ENCODE measurements at regions not wholly inside any gene's neighbourhood (a gene's known extent, or its start where the extent isn't known, plus 50 kb on each side); places are given as distances from the start of the nearest gene placed in this dataset.

- DNase-seq (ENCODE audit: low spot score in 2 of 2) (no peak), ATAC-seq (no peak)
- Mint-ChIP-seq H3K9me3 (peaks cover 0 to 9% of the 10 kb centered on the region in 2 donors), H3K36me3 (peaks cover 0 to 6% of the 10 kb centered on the region in 2 donors), H3K27ac (no peak overlapping the region)
These were observed 244.7 kb upstream of the GK2 start for GRCh38 chr4:79652738-79653137.

- Mint-ChIP-seq H3K9me3 (peaks cover 0 to 4% of the 10 kb centered on the region in 2 donors), H3K36me3 (peaks cover 0 to 2% of the 10 kb centered on the region in 2 donors), H3K27ac (no peak overlapping the region)
- ATAC-seq (no peak), DNase-seq (ENCODE audit: low spot score in 2 of 2) (no peak)
These were observed 244.2 kb upstream of the GK2 start for GRCh38 chr4:79652232-79652631.

- DNase-seq (ENCODE audit: low spot score in 2 of 2), result no peak
- Mint-ChIP-seq H3K36me3 (no peaks in the 10 kb centered on the region), H3K27ac (no peak overlapping the region), H3K9me3 (peaks cover 0 to 3% of the 10 kb centered on the region in 2 donors)
- ATAC-seq, result no peak
These were observed 243.4 kb upstream of the GK2 start for GRCh38 chr4:79651456-79651855.

GRCh38 chr4:79650794-79651431 is 242.9 kb upstream of the GK2 start:
- Mint-ChIP-seq H3K9me3 (peaks cover 0 to 3% of the 10 kb centered on the region in 2 donors), H3K27ac (peak overlapping the region in 1 of 2 donors; percentile 76), H3K36me3 (no peaks in the 10 kb centered on the region)
- ATAC-seq (peak in 1 of 2 donors; percentile 41), DNase-seq (ENCODE audit: low spot score in 2 of 2) (no peak)

GRCh38 chr4:79650217-79650616 is 242.2 kb upstream of the GK2 start:
- no peak overlapping the region for H3K27ac Mint-ChIP-seq
- DNase-seq (ENCODE audit: low spot score in 2 of 2) (no peak), ATAC-seq (no peak)
- no peaks in the 10 kb centered on the region for H3K36me3 Mint-ChIP-seq
- H3K9me3 Mint-ChIP-seq, result peaks cover 0 to 3% of the 10 kb centered on the region in 2 donors

GRCh38 chr4:79645942-79646341 is 237.9 kb upstream of the GK2 start:
- H3K27ac Mint-ChIP-seq, result no peak overlapping the region
- no peaks in the 10 kb centered on the region for H3K36me3 Mint-ChIP-seq
- ATAC-seq, result no peak

GRCh38 chr4:79638735-79639134 is 230.7 kb upstream of the GK2 start:
- DNase-seq (ENCODE audit: low spot score in 2 of 2) (no peak), ATAC-seq (no peak)
- Mint-ChIP-seq H3K9me3 (no peaks in the 10 kb centered on the region), H3K36me3 (no peaks in the 10 kb centered on the region), H3K27ac (no peak overlapping the region)

More at GRCh38 chr4:79645942-79646341, 237.9 kb upstream of the GK2 start:
- peaks cover 0 to 3% of the 10 kb centered on the region in 2 donors for H3K9me3 Mint-ChIP-seq
- DNase-seq (ENCODE audit: low spot score in 2 of 2), result no peak

- DNase-seq (ENCODE audit: low spot score in 2 of 2) (no peak), ATAC-seq (no peak)
- Mint-ChIP-seq H3K9me3 (no peaks in the 10 kb centered on the region), H3K36me3 (no peaks in the 10 kb centered on the region), H3K27ac (no peak overlapping the region)
These were observed 229.0 kb upstream of the GK2 start for GRCh38 chr4:79636991-79637390.

- DNase-seq (ENCODE audit: low spot score in 2 of 2), result no peak
- H3K27ac Mint-ChIP-seq, result no peak overlapping the region
- ATAC-seq, result no peak
- no peaks in the 10 kb centered on the region for H3K36me3 Mint-ChIP-seq
- H3K9me3 Mint-ChIP-seq, result no peaks in the 10 kb centered on the region
These were observed 226.1 kb upstream of the GK2 start for GRCh38 chr4:79634111-79634510.

- no peak for DNase-seq (ENCODE audit: low spot score in 2 of 2)
These were observed 224.1 kb upstream of the GK2 start for GRCh38 chr4:79632114-79632513.

GRCh38 chr4:79626611-79627010 is 218.6 kb upstream of the GK2 start:
- DNase-seq (ENCODE audit: low spot score in 2 of 2), result no peak
- Mint-ChIP-seq H3K9me3 (no peaks in the 10 kb centered on the region), H3K36me3 (no peaks in the 10 kb centered on the region), H3K27ac (no peak overlapping the region)
- no peak for ATAC-seq

More at GRCh38 chr4:79632114-79632513, 224.1 kb upstream of the GK2 start:
- H3K9me3 Mint-ChIP-seq, result no peaks in the 10 kb centered on the region
- ATAC-seq, result no peak
- no peak overlapping the region for H3K27ac Mint-ChIP-seq
- H3K36me3 Mint-ChIP-seq, result no peaks in the 10 kb centered on the region

- Mint-ChIP-seq H3K27ac (no peak overlapping the region), H3K9me3 (no peaks in the 10 kb centered on the region), H3K36me3 (no peaks in the 10 kb centered on the region)
- DNase-seq (ENCODE audit: low spot score in 2 of 2) (no peak), ATAC-seq (no peak)
These were observed 218.1 kb upstream of the GK2 start for GRCh38 chr4:79626101-79626500.

GRCh38 chr4:79625361-79625760 is 217.3 kb upstream of the GK2 start:
- no peak for DNase-seq (ENCODE audit: low spot score in 2 of 2)
- H3K36me3 Mint-ChIP-seq, result no peaks in the 10 kb centered on the region
- no peak for ATAC-seq
- H3K9me3 Mint-ChIP-seq, result no peaks in the 10 kb centered on the region
- H3K27ac Mint-ChIP-seq, result no peak overlapping the region

GRCh38 chr4:79623021-79623870 is 215.2 kb upstream of the GK2 start:
- no peak for ATAC-seq
- Mint-ChIP-seq H3K9me3 (no peaks in the 10 kb centered on the region), H3K27ac (no peak overlapping the region), H3K36me3 (no peaks in the 10 kb centered on the region)
- DNase-seq (ENCODE audit: low spot score in 2 of 2), result no peak

GRCh38 chr4:79621061-79621460 is 213.0 kb upstream of the GK2 start:
- no peak overlapping the region for H3K27ac Mint-ChIP-seq
- ATAC-seq, result no peak

GRCh38 chr4:79620617-79621016 is 212.6 kb upstream of the GK2 start:
- DNase-seq (ENCODE audit: low spot score in 2 of 2), result no peak
- H3K36me3 Mint-ChIP-seq, result no peaks in the 10 kb centered on the region
- H3K27ac Mint-ChIP-seq, result no peak overlapping the region
- no peak for ATAC-seq
- H3K9me3 Mint-ChIP-seq, result no peaks in the 10 kb centered on the region

More at GRCh38 chr4:79621061-79621460, 213.0 kb upstream of the GK2 start:
- no peak for DNase-seq (ENCODE audit: low spot score in 2 of 2)
- Mint-ChIP-seq H3K36me3 (no peaks in the 10 kb centered on the region), H3K9me3 (no peaks in the 10 kb centered on the region)

- ATAC-seq (no peak), DNase-seq (ENCODE audit: low spot score in 2 of 2) (no peak)
- H3K9me3 Mint-ChIP-seq, result peaks cover 0 to 5% of the 10 kb centered on the region in 2 donors
- no peaks in the 10 kb centered on the region for H3K36me3 Mint-ChIP-seq
- no peak overlapping the region for H3K27ac Mint-ChIP-seq
These were observed 205.4 kb upstream of the GK2 start for GRCh38 chr4:79613269-79613935.
